ENCODE measurements at regions not wholly inside any gene's neighbourhood (a gene's known extent, or its start where the extent isn't known, plus 50 kb on each side); places are given as distances from the start of the nearest gene placed in this dataset.

GRCh38 chr3:87333393-87333892 lies 57.1 kb upstream of the POU1F1 start:
- TF ChIP-seq CTCF (conservative IDR thresholded peaks at IDR 0.05): no peak
- WGBS (ENCODE audit: extremely low coverage, insufficient read length, low lambda C conversion rate): no CpG with 5 or more reads among the region's 5 CpGs
- no peaks in the 10 kb centered on the region for H3K9me3 Mint-ChIP-seq

More at GRCh38 chr3:87333393-87333892, 57.1 kb upstream of the POU1F1 start:
- H4K91ac ChIP-seq (ENCODE audit: insufficient read length, low read depth, low read length): no peak overlapping the region
- H3K23ac ChIP-seq (ENCODE audit: insufficient read length, low read depth, low read length): no peak overlapping the region
- H3K23me2 ChIP-seq (ENCODE audit: insufficient read length, low read depth, low read length, poor library complexity, severe bottlenecking): no peaks in the 10 kb centered on the region
- no peak overlapping the region for H2BK15ac ChIP-seq (ENCODE audit: low read depth, low read length)
- H3K4me1 ChIP-seq (ENCODE audit: insufficient read depth, low read length): no peaks in the 10 kb centered on the region
- no peak overlapping the region for H3K4ac ChIP-seq (ENCODE audit: low read depth, low read length)
- H2AK5ac ChIP-seq (ENCODE audit: insufficient read length, low read length): no peak overlapping the region
- Mint-ChIP-seq H3K27me3 (ENCODE audit: low read depth) (no peaks in the 10 kb centered on the region), H3K4me1 (no peaks in the 10 kb centered on the region), H3K27ac (no peak overlapping the region), H3K4me3 (no peak overlapping the region), H3K36me3 (ENCODE audit: insufficient read depth in 1 of 3, low read depth in 3 of 3) (no peaks in the 10 kb centered on the region)
- H3K4me2 ChIP-seq (ENCODE audit: insufficient read depth, insufficient read length, low read length): no peak overlapping the region
- H3K79me1 ChIP-seq (ENCODE audit: insufficient read depth, low read depth, low read length, poor library complexity, severe bottlenecking): no peaks in the 10 kb centered on the region
- H2BK20ac ChIP-seq (ENCODE audit: low read depth, low read length, poor library complexity, severe bottlenecking): no peak overlapping the region
- no peak overlapping the region for H3T11ph ChIP-seq (ENCODE audit: low read length)
- H3K18ac ChIP-seq (ENCODE audit: insufficient read length, low read depth, low read length): no peak overlapping the region
- H4K20me1 ChIP-seq (ENCODE audit: control insufficient read depth, insufficient read depth, insufficient read length): no peaks in the 10 kb centered on the region
- H3K14ac ChIP-seq (ENCODE audit: insufficient read depth, low read length): no peak overlapping the region
- H3K9me3 ChIP-seq (ENCODE audit: control insufficient read depth, low read depth, low read length): no peaks in the 10 kb centered on the region
- no peak overlapping the region for H2BK12ac ChIP-seq (ENCODE audit: insufficient read length, low read depth, low read length)
- no peak overlapping the region for H2AFZ ChIP-seq (ENCODE audit: low read length)
- no peak overlapping the region for H2BK120ac ChIP-seq (ENCODE audit: low read depth, low read length, poor library complexity, severe bottlenecking)
- H2BK5ac ChIP-seq (ENCODE audit: insufficient read length, low read length): no peak overlapping the region
- H4K8ac ChIP-seq (replicated peaks; ENCODE audit: insufficient read length, low read depth, low read length): no peak overlapping the region
- H4K5ac ChIP-seq (ENCODE audit: insufficient read length, low read depth, low read length): no peak overlapping the region
- H3K9ac ChIP-seq (ENCODE audit: extremely low read depth, insufficient read length, low read length): no peak overlapping the region
- H3K27me3 ChIP-seq (ENCODE audit: insufficient read depth, low read length): no peaks in the 10 kb centered on the region
- no peak overlapping the region for H3K27ac ChIP-seq (ENCODE audit: insufficient read length, low read depth, low read length)
- no peak for DNase-seq
- no peak overlapping the region for H3K56ac ChIP-seq (ENCODE audit: insufficient read length, low read depth, low read length)
- no peaks in the 10 kb centered on the region for H3K79me2 ChIP-seq (ENCODE audit: insufficient read depth, low read length)

Measured in H9 (cell line).